HFF-Myc (cell line): ENCODE measurements at regions not wholly inside any gene's neighbourhood (a gene's known extent, or its start where the extent isn't known, plus 50 kb on each side); places are given as distances from the start of the nearest gene placed in this dataset.

ENCODE experiments used
- DNase-seq: peaks from one replicate; pipeline ENCODE4 v3.0.0-alpha.2; 2011; ENCODE audit warnings: low read depth; ENCODE audit errors: extremely low read depth
- H3K4me3 ChIP-seq: replicated peaks from 2 replicates; pipeline ENCODE4 v1.5.1; 2011; ENCODE audit warnings: low read depth, mild to moderate bottlenecking, control low read depth, low read length
- TF ChIP-seq, protein P1 (sequence below): IDR thresholded peaks from 2 replicates; pipeline ENCODE4 v1.5.1; 2012; ENCODE audit warnings: mild to moderate bottlenecking, low read depth, low read length, control low read depth; ENCODE audit errors: missing control alignments

- TF ChIP-seq, protein P1, sequence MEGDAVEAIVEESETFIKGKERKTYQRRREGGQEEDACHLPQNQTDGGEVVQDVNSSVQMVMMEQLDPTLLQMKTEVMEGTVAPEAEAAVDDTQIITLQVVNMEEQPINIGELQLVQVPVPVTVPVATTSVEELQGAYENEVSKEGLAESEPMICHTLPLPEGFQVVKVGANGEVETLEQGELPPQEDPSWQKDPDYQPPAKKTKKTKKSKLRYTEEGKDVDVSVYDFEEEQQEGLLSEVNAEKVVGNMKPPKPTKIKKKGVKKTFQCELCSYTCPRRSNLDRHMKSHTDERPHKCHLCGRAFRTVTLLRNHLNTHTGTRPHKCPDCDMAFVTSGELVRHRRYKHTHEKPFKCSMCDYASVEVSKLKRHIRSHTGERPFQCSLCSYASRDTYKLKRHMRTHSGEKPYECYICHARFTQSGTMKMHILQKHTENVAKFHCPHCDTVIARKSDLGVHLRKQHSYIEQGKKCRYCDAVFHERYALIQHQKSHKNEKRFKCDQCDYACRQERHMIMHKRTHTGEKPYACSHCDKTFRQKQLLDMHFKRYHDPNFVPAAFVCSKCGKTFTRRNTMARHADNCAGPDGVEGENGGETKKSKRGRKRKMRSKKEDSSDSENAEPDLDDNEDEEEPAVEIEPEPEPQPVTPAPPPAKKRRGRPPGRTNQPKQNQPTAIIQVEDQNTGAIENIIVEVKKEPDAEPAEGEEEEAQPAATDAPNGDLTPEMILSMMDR: no peak
- no peak for DNase-seq
- no peak overlapping the region for H3K4me3 ChIP-seq
Observed at GRCh38 chr6:85797993-85798392, 155.3 kb upstream of the SYNCRIP start.

- no peak for DNase-seq
- no peak overlapping the region for H3K4me3 ChIP-seq
- TF ChIP-seq, protein P1: no peak
Observed at GRCh38 chr6:85795945-85796344, 153.3 kb upstream of the SYNCRIP start.

DNA sequence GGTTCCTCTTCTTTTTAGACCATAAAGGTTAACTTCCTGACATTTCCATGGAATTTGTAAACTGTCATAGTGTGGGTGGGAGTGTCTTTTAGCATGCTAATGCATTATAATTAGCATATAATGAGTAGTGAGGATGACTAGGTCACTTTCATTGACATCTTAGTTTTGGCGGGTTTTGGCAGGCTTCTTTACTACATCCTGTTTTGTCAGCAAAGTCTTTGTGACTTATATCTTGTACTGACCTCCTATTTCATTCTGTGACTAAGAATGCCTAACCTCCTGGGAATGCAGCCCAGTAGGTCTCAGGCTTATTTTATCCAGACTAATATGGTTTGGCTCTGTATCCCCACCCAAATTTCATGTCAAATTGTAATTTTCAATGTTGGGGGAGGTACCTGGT, 149.6 kb upstream of the SYNCRIP start:
- TF ChIP-seq, protein P1: no peak
- no peak overlapping the region for H3K4me3 ChIP-seq
- no peak for DNase-seq

DNA sequence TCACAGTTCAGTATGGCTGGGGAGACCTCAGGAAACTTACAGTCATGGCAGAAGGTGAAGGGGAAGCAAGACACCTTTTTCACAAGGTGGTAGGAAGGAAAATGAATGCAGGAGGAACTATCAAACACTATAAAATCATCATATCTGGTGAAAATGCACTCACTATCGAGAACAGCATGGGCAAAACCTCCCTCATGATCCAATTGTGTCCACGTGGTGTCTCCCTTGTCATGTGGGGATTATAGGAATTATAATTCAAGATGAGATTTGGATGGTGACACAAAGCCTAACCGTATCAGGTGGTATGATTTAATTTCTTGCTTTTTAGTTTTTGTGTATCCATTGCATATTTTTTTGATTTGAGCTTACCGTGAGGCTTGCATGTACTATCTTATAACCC, 133.2 kb upstream of the SYNCRIP start:
- no peak for DNase-seq
- H3K4me3 ChIP-seq: no peak overlapping the region
- TF ChIP-seq, protein P1: no peak

DNA sequence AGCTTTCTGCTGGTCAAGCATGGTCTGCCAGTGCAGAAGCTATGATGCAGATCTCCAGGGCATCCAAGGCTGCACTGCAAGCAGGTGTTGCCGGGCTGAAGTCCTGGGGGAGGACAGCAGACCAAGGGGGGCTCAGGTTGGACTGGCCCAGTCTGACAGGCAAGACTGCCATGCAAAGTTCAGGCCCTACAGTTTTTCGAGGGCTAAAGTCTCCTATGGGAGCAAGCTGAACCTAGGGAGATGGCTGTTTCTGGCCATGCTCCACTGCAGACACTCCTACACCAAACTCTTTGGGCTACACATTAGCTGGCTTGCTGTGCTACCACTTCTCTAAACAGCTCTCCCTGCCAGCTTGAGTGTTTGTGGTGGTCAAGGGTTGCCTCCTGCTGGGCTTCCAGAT, 130.0 kb upstream of the SYNCRIP start:
- TF ChIP-seq, protein P1: no peak
- DNase-seq: no peak
- no peak overlapping the region for H3K4me3 ChIP-seq

DNA sequence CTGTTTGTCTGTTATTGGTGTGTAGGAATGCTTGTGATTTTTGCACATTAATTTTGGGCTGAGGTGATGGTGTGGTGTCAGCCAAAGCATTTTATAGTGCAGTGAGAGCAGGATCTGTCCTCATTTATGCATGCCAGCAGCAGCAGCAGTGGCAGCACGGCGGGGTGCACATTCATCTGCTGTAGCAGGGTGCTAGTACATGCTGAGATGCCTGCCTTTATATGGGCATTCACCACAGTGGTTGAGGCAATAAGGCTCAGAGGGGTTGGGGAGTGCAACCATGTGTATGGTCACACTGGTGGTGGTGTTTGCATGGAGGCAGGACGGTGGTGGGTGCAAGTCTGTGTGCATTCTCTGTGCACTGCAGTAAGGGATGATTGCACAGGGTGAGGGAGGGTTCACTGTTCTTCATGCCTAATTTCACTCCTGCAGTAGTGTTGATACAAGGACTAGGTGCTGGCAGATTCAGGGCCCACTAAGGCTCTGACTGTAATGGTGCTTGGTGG, 129.3 kb upstream of the SYNCRIP start:
- DNase-seq: no peak
- TF ChIP-seq, protein P1: no peak

GRCh38 chr6:85771455-85771854, 128.8 kb upstream of the SYNCRIP start:
- DNase-seq: no peak
- no peak overlapping the region for H3K4me3 ChIP-seq
- TF ChIP-seq, protein P1: no peak

More for the DNA sequence above, 129.3 kb upstream of the SYNCRIP start:
- no peak overlapping the region for H3K4me3 ChIP-seq
